ENCODE measurements at regions not wholly inside any gene's neighbourhood (a gene's known extent, or its start where the extent isn't known, plus 50 kb on each side); places are given as distances from the start of the nearest gene placed in this dataset.
"Not testable (repeated sequence)": the region's sequence is repeated elsewhere in the genome, so short reads cannot be mapped to it uniquely, and the experiment has no call there.

DNA sequence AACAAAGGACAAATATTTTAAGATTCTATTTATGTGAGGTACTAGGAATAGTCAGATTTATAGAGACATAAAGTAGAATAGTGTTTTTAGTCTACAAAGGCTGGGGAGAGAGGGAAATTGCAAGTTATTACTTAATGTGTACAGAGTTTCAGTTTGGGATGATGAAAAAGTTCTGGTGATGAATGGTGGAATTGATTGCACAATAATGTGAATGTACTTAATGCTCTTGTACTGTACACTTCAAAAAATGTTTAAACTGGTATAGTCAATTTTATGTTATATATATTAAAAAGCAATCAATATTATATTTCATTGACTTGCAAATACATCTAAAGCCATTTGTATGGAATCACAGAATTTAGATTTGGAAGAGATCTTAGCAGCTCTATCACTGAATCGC is 213.4 kb downstream of the PPP1R3A start:
- DNase-seq, result no peak

DNA sequence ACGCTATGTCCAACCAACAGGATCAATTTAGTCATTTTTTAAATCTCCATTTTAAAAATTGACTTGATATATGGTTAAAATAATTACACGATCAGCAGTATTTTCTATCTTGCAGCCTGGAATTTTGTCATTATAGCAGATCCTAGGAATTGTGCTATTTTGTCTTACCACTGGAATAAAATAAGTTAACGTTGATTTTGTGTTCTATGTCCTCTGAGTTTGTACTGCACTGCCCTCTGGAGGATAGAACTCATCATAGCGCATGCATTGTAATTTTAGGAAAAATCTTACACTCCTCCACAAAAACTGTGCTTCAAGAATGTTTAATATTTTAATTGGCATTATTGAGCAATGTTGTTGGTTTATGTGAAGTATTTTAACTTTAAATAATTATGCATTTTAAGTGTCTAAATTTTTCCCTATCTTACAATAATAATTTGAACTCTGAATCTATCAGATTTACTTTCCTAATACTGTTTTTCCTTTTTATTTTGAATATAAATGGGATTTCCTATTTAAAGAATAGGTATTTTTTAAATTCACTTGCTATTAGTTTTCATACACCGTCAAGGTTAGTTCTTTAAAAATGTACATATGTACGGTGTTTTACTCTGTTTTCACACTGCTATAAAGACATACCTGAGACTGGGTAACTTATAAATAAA is 220.1 kb downstream of the PPP1R3A start:
- peak; percentile 11 for DNase-seq

DNA sequence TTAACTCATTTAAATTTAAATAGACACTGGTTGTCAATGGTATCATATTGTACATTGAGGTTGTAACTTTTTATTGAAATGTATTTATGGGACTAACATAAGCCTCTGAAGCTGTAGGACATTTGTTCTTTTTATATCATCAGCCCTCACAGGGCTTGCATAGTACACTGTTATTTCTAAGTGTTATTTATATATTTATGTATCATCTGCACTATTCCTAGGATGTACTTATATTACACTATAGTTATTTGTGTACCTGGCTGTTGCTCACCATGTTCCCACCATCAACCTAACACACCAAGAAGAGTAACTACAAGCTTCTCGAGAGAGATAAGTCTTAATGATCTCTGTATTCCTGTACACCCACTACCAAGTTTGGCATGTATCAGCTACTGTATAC is 224.7 kb downstream of the PPP1R3A start:
- DNase-seq, result no peak

DNA sequence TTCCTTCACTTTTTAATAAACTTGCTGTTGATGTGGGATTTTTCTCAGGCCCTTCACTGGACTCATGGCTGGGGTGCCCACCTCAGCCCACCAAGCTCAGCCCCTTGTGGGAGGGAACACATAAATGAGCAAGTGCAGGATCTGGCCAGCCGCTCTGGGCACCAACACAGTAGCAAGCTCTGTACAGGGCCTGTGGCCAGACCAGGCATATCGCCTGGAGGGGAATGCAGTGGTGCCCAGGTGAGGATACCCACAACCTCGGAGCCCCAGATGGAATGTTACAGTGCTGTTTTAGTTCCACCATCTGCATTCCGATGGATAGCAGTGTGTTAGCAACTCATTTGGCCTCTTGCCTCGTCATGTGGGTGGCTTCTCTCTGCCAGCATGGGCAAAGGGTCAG is 234.6 kb downstream of the PPP1R3A start:
- DNase-seq, result no peak

DNA sequence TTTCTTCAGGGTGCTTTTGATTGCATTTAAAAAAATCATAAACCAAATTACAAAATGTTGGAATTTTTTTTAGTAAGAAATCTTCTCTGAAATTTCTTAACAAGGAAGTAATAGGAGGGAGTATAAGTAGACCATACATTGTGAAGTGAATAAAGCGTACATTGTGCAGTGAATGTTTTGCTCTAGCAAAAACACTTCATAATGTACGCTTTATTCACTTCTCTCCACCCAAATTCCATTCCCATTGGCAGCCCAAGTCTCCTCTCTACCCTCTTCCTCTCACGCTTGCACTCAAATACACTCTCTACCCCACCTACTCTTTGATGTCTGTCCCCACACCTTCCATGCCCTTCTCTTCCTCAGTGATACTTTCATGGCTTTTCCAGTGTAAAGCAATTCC is 241.0 kb downstream of the PPP1R3A start:
- no peak for DNase-seq

- DNase-seq, result no peak
Observed at GRCh38 chr7:113664867-113665266, 253.9 kb downstream of the PPP1R3A start.

- no peak for DNase-seq
Observed at GRCh38 chr7:113659416-113659815, 259.4 kb downstream of the PPP1R3A start.

DNA sequence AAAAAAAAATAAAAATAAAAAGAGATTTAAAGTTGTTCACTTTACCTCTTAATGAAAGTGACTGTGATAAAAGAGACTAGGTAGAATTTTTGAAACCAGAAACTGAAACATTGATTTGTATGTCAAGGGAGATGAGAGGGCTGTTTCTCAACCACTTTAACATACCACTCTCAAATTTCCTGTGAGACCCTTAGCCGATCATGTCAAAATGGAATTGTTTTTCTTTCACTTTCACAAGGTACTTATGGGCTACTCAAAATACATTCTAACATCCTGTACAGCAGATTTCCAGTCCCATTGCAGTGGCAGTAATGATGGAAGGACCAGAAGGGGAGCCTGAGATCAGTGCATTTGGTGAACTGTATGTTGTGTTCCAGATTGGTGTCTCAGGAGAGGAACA is 261.2 kb downstream of the PPP1R3A start:
- DNase-seq, result no peak

- DNase-seq, result no peak
Observed at GRCh38 chr7:113652501-113652900, 266.3 kb downstream of the PPP1R3A start.

- DNase-seq, result no peak
Observed at GRCh38 chr7:113649556-113649955, 269.3 kb downstream of the PPP1R3A start.

DNA sequence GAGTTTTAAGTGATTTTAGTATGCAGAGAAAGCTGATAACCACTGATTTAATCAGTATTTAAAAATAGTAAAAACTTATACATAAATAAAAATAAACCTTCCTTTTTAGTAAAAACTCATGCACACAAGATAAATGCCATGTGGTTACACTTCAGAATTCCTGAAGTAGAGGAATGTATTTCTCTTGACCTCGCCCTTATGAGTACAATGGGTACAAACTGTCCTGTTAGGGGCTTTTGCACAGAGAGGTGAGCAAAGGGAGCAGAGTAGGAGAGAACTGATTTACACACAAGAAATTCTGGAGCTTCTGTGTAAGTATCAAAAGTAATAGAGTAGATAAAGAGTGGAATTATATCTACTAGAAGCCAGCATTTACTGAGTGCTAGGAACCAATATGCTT is 279.6 kb downstream of the PPP1R3A start:
- DNase-seq, result no peak

DNA sequence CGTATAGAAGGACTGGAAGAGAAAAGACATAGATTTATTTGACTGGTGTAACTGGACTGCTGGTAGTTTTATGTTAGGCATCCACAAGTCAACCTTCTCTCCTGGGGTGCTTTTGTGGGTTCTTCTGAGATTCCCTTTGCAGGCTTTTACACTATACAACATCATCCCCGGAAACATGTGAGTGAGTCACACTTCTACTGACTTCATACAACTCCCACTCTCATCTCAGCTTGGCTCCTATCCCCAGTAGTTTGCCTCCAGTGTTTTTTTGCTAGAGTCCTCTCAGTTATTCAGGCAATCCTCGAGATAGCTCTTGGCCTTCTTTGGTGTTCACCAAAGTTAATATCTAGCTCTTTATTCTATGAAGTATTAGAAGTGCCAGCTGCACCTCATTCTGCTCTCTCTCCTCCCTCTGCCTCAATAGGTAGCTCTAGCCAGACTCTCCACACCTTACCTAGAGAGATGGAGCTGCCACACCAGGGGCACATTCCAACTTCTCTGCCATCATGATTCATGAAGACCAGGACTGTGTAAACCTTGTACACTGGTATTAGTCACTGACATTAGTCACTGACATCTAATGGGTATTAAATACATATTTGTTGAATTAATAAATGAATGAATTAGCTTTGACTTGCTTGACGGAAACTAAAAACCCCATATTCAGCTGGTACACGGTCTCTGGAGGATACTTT is 281.9 kb downstream of the PPP1R3A start:
- DNase-seq, result no peak

- DNase-seq, result no peak
Observed at GRCh38 chr7:113635492-113635891, 283.3 kb downstream of the PPP1R3A start.

- no peak for DNase-seq
Observed at GRCh38 chr7:113633073-113633472, 285.7 kb downstream of the PPP1R3A start.

DNA sequence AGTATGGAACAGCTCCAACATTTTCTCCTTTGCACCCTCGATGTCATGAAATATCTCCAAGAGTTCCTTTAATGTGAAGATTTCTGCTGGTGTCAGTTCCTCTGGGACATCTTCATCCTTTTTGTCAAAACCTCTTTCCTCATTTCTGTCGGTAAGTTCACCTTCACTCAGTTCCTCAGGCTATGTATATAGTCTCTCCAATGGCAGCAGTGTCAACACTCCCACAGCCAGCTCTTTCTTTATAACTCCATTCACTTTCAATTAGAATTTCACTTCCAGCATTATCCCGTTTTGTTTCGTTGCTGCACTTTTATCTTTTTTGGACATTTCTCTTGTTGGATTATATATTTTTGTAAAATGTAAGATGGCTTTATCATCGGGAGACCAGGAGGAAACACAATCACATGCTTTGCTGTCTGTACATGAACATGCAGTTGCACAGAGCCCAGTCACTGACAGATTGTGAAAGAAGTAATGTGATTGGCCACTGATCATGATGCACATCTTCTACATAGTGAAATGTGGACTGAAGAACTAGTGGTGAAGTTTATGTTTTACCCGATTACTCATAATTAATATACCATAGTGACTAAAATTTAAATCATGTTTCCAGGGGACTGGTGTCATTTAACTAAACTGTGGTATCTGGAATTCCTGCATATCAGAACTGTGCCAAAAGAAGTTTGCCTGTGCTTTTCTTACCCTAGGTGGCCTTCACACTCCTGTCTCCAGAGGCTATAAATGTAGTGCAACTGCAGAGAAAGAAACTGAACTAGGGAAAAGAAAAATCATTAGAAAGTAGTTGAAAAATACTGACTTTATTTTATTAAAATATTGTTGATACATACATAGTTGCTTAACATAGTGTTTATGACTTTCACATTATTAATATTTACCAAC is 289.6 kb downstream of the PPP1R3A start:
- no peak for DNase-seq

- no peak for DNase-seq
Observed at GRCh38 chr7:113625494-113626102, 293.2 kb downstream of the PPP1R3A start.

GRCh38 chr7:113622796-113623195 is 296.0 kb downstream of the PPP1R3A start:
- no peak for DNase-seq

DNA sequence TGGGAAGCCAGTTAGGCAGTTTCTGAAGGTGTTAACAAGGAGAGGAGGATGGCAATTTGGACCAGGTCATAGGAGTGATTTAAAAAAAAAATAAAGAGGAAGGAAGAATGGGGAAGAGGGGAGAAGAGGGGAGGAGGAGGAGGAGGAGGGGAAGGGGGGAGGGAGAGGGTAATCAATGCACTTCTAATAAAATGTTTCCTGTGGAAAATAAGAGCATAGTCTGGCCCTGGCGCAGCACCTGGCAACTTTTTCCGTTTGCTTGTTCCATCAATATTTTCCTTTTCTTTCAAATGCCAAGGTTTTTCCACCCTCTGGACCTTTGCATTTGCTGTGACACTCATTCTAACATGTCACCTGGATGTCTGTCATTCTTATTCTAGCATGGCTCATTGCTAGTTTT is 308.2 kb downstream of the PPP1R3A start:
- no peak for DNase-seq

DNA sequence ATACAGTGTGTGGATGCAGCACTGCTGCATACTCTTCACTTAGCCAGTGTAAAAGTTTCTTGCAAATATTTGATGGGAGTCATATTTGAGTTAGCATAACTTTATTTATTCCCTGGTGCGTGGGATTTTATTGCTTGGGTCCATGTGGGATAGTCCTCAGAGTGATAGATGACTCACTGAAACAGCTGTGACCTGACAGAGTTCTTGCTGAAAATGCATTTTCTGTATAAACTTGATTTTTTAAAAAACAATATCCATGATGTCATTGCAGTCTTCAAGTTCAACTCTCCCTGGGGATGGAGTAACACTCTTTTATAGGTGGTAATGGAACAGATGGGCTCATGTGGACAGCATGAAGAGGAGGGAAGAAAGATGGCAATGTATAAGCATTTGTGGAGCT is 310.0 kb downstream of the PPP1R3A start:
- DNase-seq, result no peak

- DNase-seq, result no peak
Observed at GRCh38 chr7:113606325-113606724, 312.5 kb downstream of the PPP1R3A start.

GRCh38 chr7:113600428-113600827 is 318.4 kb downstream of the PPP1R3A start:
- DNase-seq, result not testable (repeated sequence)

GRCh38 chr7:113593455-113593854 is 325.4 kb downstream of the PPP1R3A start:
- not testable (repeated sequence) for DNase-seq

DNA sequence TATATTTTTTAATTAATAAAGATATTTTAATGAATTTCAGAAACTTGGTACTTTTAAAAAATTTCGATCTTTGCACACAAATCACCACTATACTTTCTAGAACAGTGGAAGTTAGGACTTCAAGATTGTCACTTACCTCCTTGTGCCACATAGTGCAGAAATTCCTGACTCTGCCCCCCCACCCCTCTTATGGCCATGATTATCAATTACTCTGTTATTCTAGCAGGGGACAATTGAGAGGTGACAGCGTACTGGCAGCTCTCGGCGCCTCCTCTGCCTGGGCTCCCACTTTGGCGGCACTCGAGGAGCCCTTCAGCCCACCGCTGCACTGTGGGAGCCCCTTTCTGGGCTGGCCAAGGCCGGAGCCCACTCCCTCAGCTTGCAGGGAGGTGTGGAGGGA is 325.9 kb downstream of the PPP1R3A start:
- DNase-seq, result not testable (repeated sequence)
